OCI-LY3 (cell line): ENCODE measurements at regions not wholly inside any gene's neighbourhood (a gene's known extent, or its start where the extent isn't known, plus 50 kb on each side); places are given as distances from the start of the nearest gene placed in this dataset.
"Not testable (repeated sequence)": the region's sequence is repeated elsewhere in the genome, so short reads cannot be mapped to it uniquely, and the experiment has no call there.

ENCODE experiments used
- H2AFZ ChIP-seq: fragments of 200-600, 300-600 bp; shearing (Covaris generic); 2 replicates; pipeline ENCODE4 v1.6.0; 2014; ENCODE audit warnings: antibody characterized with exemption, low read depth, low read length
- H3K27ac ChIP-seq: fragments of 200-600, 300-600 bp; sonication (generic); 2 replicates; pipeline ENCODE4 v1.5.1; 2014; ENCODE audit warnings: mild to moderate bottlenecking, low read length, moderate library complexity, mixed read lengths
- H3K27me3 ChIP-seq: fragments of 200-600, 300-600 bp; sonication (generic); 2 replicates; pipeline ENCODE4 v1.6.1; 2014; ENCODE audit warnings: low read depth, low read length, mixed read lengths
- H3K36me3 ChIP-seq: fragments of 200-600, 300-600 bp; sonication (generic); replicated peaks from 2 replicates; pipeline ENCODE3; 2014; ENCODE audit warnings: low read depth, low read length, mixed read lengths
- H3K4me1 ChIP-seq: fragments of 300-600, 200-600 bp; sonication (generic); 2 replicates; pipeline ENCODE4 v1.6.1; 2014; ENCODE audit warnings: low read length, mixed read lengths
- H3K4me2 ChIP-seq: fragments of 200-600, 300-600 bp; sonication (generic); 2 replicates; pipeline ENCODE4 v1.6.1; 2014; ENCODE audit warnings: low read length, mixed read lengths
- H3K4me3 ChIP-seq: fragments of 300-600, 200-600 bp; sonication (generic); 2 replicates; pipeline ENCODE4 v1.5.1; 2014; ENCODE audit warnings: antibody characterized with exemption, mild to moderate bottlenecking, low read length, moderate library complexity
- H3K79me2 ChIP-seq: fragments of 300-600, 200-600 bp; shearing (Covaris generic); 2 replicates; pipeline ENCODE4 v1.6.1; 2014; ENCODE audit warnings: mild to moderate bottlenecking, low read length, mixed read lengths
- H3K9ac ChIP-seq: fragments of 300-600, 200-600 bp; shearing (Covaris generic); 2 replicates; pipeline ENCODE4 v1.6.0; 2014; ENCODE audit warnings: mild to moderate bottlenecking, low read length, moderate library complexity
- H3K9me3 ChIP-seq: fragments of 200-600, 300-600 bp; shearing (Covaris generic); 2 replicates; pipeline ENCODE4 v1.6.1; 2014; ENCODE audit warnings: low read length, mixed read lengths; ENCODE audit not compliant: insufficient read depth
- H4K20me1 ChIP-seq: fragments of 200-600, 300-600 bp; sonication (generic); 2 replicates; pipeline ENCODE4 v1.6.1; 2016; ENCODE audit warnings: low read length, mixed read lengths; ENCODE audit not compliant: insufficient read depth
- CTCF ChIP-seq: fragments of 200-600, 300-600 bp; sonication (generic); IDR thresholded peaks from 2 replicates; pipeline ENCODE4 v1.5.1; 2014; ENCODE audit warnings: antibody characterized with exemption, low read length, low read depth
- EZH2phosphoT487 ChIP-seq: fragments of 200-600 bp; shearing (Covaris generic); IDR thresholded peaks from 2 replicates; pipeline ENCODE4 v1.6.1; 2018; ENCODE audit warnings: antibody characterized with exemption, mixed run types, low read depth

GRCh38 chr4:112748352-112748878 lies 111.5 kb downstream of the LARP7 start:
- no peak overlapping the region for H3K27ac ChIP-seq
- no peaks in the 10 kb centered on the region for H3K36me3 ChIP-seq
- TF ChIP-seq CTCF (no peak), EZH2phosphoT487 (no peak)
- H4K20me1 ChIP-seq: no peaks in the 10 kb centered on the region
- H3K4me2 ChIP-seq: no peak overlapping the region
- no peak overlapping the region for H3K4me3 ChIP-seq
- no peaks in the 10 kb centered on the region for H3K9me3 ChIP-seq
- H3K79me2 ChIP-seq: no peaks in the 10 kb centered on the region
- no peak overlapping the region for H3K9ac ChIP-seq
- no peaks in the 10 kb centered on the region for H3K4me1 ChIP-seq
- H3K27me3 ChIP-seq: no peaks in the 10 kb centered on the region
- no peak overlapping the region for H2AFZ ChIP-seq

- not testable (repeated sequence) for H3K4me2 ChIP-seq, H2AFZ ChIP-seq, H3K27ac ChIP-seq, H3K9me3 ChIP-seq, H3K9ac ChIP-seq, H3K4me1 ChIP-seq, H3K36me3 ChIP-seq, H3K4me3 ChIP-seq, H4K20me1 ChIP-seq, H3K79me2 ChIP-seq, H3K27me3 ChIP-seq
Observed at GRCh38 chr4:112750749-112751148, 113.8 kb downstream of the LARP7 start.

GRCh38 chr4:112751447-112751846 lies 114.5 kb downstream of the LARP7 start:
- no peaks in the 10 kb centered on the region for H3K4me1 ChIP-seq
- H2AFZ ChIP-seq: no peak overlapping the region
- H3K4me3 ChIP-seq: no peak overlapping the region
- TF ChIP-seq CTCF (no peak), EZH2phosphoT487 (no peak)
- H4K20me1 ChIP-seq: no peaks in the 10 kb centered on the region
- H3K79me2 ChIP-seq: no peaks in the 10 kb centered on the region
- no peak overlapping the region for H3K9ac ChIP-seq
- no peaks in the 10 kb centered on the region for H3K9me3 ChIP-seq
- no peak overlapping the region for H3K27ac ChIP-seq
- H3K4me2 ChIP-seq: no peak overlapping the region
- H3K36me3 ChIP-seq: no peaks in the 10 kb centered on the region
- H3K27me3 ChIP-seq: no peaks in the 10 kb centered on the region

- Histone ChIP-seq H2AFZ (no peak overlapping the region), H3K27me3 (no peaks in the 10 kb centered on the region), H3K27ac (no peak overlapping the region), H3K9me3 (no peaks in the 10 kb centered on the region), H3K79me2 (no peaks in the 10 kb centered on the region), H3K4me1 (no peaks in the 10 kb centered on the region), H3K4me2 (no peak overlapping the region), H4K20me1 (no peaks in the 10 kb centered on the region), H3K36me3 (no peaks in the 10 kb centered on the region), H3K4me3 (no peak overlapping the region), H3K9ac (no peak overlapping the region)
- TF ChIP-seq EZH2phosphoT487 (no peak), CTCF (no peak)
Observed at GRCh38 chr4:112752061-112752460, 115.1 kb downstream of the LARP7 start.

- Histone ChIP-seq H3K9ac (no peak overlapping the region), H4K20me1 (no peaks in the 10 kb centered on the region)
- TF ChIP-seq EZH2phosphoT487 (no peak), CTCF (no peak)
Observed at GRCh38 chr4:112752510-112752909, 115.6 kb downstream of the LARP7 start.

More at GRCh38 chr4:112752510-112752909, 115.6 kb downstream of the LARP7 start:
- Histone ChIP-seq H2AFZ (no peak overlapping the region), H3K36me3 (no peaks in the 10 kb centered on the region), H3K27me3 (no peaks in the 10 kb centered on the region), H3K4me3 (no peak overlapping the region), H3K4me2 (no peak overlapping the region), H3K27ac (no peak overlapping the region), H3K79me2 (no peaks in the 10 kb centered on the region), H3K4me1 (no peaks in the 10 kb centered on the region), H3K9me3 (no peaks in the 10 kb centered on the region)
